ENCODE measurements at regions not wholly inside any gene's neighbourhood (a gene's known extent, or its start where the extent isn't known, plus 50 kb on each side); places are given as distances from the start of the nearest gene placed in this dataset.

DNA sequence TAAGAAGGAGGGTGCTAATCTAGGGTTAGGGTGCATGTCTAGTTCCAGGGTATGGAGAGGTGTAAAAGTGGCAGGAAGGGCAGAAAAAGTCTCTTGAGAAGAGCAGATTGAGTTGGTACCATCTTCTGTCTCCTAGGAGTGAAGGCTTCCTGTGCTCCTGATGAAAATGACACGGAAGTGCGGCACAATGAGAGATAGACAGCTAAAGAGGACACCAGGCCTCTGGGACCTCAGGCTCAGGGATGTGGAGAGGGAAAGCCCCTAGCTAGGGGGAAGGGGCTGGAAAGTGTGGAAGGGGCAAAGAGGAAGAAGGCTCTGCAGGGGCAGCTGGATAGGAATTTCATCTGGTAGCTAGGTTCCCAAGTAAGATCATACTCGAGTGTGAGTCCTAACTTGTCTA is 498.3 kb upstream of the EEF2KMT start:
- DNase-seq (ENCODE audit: low spot score), result no peak

DNA sequence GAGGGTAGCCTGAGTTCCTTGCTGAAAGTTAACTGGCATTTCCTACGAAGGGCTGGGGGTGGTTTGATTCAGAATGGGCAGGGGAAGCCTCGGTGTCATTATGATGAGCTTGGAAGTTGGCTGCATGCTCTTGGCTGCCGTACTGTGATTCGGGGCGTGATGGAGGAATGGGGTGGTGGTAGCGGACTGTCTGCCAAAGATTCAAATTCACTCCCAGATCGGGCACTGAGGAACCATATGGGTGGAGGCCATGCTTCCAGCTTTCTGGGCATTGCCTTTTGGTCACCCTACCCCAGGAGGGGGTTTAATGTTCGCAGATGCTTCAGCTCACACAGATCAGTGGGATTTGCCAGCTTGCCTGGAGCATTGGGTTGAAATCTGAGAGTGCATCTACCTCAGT is 492.8 kb upstream of the EEF2KMT start:
- DNase-seq (ENCODE audit: low spot score), result no peak

DNA sequence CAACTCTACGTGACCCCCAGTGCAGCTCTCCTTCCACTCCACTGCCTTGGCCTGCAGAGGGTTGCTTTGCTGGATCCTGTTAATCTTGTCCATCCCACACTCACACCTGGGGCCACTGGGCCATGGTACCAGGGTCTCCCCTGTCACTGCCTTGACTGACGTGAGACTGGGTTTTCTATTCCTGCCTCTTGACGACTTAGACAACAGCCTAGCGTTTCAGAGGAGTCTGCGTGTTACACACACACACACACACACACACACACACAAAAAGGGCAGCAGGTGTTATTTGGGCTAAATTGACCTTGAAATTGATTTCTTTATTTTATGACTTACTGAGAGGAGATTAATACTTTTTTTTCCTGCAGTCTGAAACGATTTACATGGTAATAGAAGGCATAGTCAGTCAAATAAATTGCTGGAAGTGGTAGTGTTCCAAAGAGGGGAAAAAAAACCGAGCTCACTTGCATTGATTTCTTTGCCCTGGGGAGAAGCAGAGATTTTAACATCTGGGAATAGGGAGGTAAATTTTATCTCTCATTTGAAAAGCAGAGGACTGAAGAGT is 492.3 kb upstream of the EEF2KMT start:
- no peak for DNase-seq (ENCODE audit: low spot score)

DNA sequence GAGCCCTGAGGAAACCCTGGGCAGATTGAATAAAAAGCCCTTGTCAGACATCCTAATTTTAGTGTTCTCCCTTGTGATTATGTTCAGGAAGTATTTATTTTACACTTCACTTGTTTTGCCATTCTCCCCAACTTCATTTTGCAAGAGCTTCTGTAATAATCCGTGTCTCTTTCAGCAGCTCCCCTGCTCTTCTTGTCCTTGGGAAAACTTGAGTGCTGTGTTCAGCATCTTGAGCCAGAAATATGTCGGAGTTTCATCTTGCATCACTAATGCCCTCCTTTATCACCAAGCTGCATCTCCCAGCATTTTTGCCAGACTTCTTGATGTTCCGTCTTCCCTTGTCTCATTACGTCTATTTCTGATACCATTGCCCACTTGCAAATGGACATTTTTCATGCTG is 486.5 kb upstream of the EEF2KMT start:
- DNase-seq (ENCODE audit: low spot score), result no peak

DNA sequence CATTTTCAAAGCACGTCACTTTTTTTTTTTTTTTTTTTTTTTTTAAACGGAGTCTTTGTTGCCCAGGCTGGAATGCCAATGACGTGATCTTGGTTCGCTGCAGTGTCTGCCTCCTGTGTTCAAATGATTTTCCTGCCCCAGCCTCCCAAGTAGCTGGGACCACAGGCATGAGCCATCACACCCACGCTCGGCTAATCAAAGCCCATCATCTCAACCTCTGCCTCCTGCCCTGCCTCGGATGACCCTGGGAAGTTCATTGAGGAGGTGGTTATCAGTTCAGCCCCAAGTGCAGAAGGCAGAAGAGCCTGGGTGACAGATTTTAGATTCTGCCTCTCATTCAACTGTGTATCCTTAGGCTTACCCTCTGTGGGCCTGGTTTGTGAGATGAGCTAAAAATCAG is 484.9 kb upstream of the EEF2KMT start:
- DNase-seq (ENCODE audit: low spot score), result no peak

DNA sequence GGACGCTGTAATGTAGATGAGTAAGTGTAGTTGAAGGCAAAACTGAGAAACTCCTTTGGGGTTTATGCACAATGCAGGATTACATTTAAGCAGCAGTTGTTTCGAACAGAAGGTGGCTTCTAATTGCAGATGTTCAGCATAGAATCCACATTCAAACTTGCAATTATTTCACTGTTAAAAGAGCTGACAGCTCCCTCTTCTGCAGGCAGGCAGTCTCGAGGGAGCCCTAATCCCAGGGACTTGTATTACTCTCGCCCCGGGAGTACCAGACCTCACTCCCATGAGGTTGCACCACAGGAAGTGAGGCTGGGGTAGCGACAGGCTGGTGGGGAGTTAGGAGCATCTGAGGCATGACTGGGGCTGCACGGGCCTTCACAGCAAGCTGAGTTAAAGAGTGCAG is 484.3 kb upstream of the EEF2KMT start:
- no peak for DNase-seq (ENCODE audit: low spot score)

DNA sequence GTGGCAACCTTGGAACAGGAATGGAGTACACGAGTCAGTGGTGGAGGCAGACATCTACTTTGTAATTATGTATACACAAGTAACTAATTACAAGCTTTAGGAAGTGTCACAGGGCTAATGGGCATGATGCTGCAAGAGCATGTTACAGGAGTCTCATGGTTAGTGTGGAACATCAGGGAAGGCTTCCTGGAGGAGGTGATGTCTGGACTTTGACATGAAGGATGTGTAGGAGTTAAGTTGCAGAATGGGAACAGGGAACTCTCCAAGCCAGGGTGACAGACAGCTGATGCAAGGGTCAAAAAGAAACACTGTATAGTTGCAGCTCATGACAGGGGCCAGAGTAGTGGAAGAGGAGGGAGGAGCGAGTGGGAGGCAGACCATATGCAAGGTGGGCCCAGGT is 483.8 kb upstream of the EEF2KMT start:
- no peak for DNase-seq (ENCODE audit: low spot score)

DNA sequence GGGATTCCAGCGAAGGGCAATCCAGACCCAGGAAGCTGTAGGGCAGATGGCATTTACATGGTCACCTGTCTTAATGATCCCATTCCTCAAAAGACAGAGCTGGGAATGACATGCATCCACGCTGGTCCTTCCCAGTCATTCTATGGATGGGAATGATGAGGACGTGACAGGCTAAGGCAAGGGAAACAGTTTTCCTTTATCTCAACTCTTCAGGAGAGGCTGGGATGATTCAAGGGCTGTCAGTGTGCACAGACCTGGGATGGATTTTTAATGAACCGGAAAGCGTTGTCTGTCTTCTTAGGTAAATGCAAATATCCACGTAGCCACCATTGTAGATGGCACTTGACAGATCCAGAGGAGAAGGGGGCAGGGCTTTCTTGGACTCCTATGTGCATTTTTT is 483.2 kb upstream of the EEF2KMT start:
- DNase-seq (ENCODE audit: low spot score), result no peak

DNA sequence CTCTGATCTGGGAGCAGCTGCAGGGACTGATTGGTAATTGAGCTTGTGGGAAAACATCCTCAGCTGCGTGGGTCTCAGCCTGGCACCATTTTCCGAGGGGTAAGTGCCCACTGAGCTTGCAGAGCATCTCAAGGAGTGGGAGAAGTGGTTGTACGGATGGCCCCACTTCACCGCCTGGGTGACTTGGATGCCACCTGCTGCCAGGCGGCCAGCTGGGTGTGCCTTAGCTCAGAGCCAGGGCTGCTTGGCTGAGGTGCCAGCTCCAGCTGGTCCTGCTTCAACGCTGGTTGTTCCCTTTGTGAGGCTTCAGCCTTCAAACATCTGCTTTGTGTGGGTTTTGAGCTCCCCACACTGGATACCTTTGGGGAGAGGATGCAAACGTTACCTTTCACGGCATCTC is 482.7 kb upstream of the EEF2KMT start:
- no peak for DNase-seq (ENCODE audit: low spot score)

DNA sequence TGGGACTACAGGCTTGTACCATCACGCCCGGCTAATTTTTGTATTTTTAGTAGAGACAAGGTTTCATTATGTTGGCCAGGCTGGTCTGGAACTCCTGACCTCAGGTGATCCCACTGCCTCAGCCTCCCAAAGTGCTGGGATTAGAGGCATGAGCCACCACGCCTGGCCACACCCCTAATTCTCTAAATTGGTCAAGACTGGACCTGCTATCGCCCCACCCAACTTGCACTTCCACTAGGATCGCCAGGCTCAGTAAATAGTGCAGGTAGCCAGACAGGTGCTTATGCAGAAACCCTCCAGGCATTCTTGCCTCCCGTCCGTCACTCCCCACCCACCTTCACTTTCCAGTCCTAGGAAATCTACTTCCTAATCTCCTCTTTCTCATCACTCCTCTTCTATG is 481.4 kb upstream of the EEF2KMT start:
- DNase-seq (ENCODE audit: low spot score), result no peak

DNA sequence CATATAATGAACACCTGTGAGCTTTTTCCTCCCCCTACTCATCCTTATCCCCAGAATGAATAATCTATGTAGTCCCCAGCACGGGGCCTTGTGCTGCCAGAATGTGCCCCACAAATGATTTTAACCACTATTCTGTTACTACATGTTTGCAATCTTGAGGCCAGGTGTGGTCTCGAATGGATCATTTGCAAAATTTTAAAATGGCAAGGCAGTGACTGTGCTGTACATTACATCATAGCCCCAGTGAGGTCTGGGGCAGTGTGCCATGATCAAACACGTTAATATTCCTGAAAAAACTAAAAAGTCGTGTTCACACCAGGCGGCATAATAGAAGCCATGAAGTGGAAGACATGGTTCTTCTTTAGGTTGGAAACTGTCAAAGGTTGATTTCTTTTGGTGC is 479.9 kb upstream of the EEF2KMT start:
- DNase-seq (ENCODE audit: low spot score), result no peak

DNA sequence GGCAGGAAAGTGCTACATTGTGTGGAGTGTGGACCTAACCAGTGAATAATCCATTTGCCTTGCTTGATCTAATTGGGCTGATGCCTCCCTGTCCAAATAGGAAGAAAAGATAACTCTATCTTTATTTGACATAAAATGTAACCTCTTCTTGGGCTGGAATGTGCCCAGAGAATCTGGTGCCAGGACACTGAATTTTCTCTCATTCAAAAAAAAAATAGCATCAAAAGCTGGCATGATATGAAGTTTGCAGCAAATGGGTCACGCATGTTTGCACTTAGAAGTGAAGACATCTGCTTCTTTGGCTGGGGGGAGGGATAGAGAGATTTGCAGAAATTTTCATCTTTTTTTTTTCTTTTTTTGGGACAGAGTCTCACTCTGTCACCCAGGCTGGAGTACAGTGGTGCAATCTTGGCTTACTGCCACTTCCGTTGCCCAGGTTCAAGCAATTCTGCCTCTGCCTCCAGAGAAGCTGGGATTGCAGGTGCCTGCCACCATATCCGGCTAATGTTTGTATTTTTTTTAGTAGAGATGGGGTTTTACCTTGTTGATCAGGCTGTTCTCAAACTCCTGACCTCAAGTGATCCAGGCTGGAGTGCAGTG is 478.2 kb upstream of the EEF2KMT start:
- no peak for DNase-seq (ENCODE audit: low spot score)

DNA sequence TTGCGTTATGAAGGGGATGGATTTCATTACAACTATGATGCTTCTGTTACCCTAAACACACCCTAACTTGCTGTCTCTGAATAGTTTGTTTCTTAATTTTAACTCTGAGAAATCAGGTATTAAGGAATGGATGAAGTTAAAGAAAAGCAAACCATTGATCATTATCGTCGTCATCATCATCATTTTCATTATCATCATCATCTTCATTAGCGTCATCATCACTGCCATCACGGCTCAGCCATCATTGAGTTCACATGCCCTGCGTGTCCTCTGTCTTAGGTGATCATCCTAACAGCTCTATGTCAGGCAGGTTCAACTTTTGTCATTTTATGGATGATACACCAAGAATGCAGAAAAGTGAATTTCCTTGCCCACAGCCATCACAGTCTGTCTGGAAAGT is 477.5 kb upstream of the EEF2KMT start:
- DNase-seq (ENCODE audit: low spot score), result no peak

DNA sequence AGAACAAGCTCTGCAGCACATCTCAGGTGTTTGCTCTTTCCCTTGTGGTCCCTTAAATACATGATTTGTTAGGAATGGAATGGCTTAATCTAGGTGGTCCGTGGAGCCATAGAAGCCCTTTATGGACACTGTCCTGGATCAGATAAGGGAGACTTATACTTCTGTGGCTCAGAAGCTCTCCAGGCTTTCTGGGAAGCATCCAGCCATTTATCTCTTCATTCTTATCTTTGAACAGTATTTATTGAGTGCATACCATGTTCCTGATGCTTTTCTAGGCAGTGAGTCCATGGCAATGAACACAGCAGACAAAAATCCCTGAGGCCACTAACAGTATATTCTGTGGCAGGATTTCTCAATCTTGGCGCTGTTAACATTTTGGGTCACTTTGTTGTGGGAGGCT is 474.5 kb upstream of the EEF2KMT start:
- no peak for DNase-seq (ENCODE audit: low spot score)

DNA sequence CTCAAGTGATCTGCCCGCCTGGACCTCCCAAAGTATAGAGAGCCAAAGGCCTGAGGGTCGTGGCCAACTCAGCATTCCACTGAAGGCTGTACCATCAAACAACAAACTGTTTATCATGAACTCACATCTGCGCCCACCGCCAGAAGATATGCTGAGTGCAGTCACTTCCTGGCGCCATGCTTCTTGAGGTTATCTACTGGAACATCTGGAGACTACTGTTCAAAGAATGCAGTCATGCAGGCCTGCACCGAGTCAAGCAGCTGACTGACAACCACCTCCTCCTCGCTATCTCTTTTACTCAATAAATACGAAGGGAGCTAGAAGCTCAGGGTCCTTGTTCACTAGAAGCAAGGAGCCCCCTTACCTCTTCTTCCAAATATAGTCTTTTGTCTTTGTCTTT is 473.9 kb upstream of the EEF2KMT start:
- DNase-seq (ENCODE audit: low spot score), result no peak

DNA sequence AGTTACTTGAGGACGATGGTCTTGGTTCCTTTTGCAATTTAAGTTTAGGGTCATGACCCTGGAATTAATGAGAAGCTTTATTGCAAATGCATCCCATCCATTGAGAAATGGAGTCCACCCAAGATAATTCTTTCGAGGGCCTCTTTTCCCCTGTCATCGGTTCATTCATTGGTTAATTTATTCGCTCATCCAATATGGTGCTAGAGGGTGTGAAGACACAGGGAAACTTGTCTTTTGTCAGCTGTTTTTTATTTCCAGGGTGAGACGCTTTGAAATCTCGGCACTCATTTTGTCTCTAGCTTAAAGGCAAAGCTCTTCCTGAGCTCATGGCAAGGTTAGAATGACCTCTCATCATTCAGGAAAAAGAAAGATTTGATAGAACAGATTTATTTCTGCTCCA is 464.2 kb upstream of the EEF2KMT start:
- DNase-seq (ENCODE audit: low spot score), result no peak

DNA sequence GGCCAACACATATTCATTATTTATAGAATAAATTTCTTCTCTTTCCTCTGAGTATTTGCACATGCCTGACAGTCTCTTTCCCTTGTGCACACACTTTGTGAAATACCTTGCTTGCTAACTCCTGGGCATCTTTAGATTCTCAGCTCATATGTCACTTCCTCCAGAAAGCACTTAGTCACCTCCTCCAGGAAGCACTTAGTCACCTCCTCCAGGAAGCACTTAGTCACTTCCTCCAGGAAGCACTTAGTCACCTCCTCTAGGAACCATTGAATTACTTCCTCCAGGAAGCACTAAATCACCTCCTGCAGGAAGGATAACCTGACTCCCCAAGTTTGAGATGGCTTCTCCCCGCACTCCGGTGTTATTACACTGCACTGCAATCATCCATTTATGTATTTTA is 462.5 kb upstream of the EEF2KMT start:
- DNase-seq (ENCODE audit: low spot score), result no peak

DNA sequence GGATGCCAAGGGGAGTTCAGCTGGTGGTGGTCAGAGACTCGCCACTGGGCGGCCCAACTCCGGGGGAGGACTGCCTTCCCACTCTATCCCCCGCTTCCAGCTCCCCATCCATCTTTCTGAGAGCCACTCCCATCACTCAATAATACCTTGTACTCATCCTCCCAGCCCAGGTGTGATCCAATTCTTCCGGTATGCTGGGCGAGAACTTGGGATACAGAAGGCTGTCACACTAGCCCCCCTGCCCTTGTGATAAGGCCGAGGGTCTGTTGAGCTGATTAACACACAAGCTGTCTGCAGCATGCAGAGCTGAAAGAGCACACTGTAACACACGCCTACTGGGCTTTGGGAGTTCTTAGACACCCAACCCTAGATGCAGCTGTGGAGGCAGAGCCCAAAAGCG is 460.4 kb upstream of the EEF2KMT start:
- DNase-seq (ENCODE audit: low spot score), result no peak

DNA sequence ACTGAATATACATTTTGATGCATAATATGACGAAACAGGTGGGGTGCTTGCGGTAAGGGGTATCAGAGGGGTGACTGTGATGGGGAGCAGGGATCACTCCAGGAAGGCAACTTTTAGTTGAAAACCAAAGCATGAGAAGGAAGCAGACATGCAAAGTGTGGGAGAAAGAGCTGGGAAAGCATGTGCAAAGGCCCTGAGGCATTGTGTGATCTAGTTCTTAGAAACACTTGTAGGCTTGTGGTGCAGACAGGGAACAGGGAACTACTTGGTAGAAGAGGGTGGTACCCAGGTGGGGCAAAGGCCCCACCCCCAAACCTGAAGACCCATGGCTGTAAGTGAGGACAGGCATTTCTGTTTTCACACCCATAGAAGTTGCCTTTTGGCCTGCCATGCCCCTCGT is 459.9 kb upstream of the EEF2KMT start:
- no peak for DNase-seq (ENCODE audit: low spot score)

DNA sequence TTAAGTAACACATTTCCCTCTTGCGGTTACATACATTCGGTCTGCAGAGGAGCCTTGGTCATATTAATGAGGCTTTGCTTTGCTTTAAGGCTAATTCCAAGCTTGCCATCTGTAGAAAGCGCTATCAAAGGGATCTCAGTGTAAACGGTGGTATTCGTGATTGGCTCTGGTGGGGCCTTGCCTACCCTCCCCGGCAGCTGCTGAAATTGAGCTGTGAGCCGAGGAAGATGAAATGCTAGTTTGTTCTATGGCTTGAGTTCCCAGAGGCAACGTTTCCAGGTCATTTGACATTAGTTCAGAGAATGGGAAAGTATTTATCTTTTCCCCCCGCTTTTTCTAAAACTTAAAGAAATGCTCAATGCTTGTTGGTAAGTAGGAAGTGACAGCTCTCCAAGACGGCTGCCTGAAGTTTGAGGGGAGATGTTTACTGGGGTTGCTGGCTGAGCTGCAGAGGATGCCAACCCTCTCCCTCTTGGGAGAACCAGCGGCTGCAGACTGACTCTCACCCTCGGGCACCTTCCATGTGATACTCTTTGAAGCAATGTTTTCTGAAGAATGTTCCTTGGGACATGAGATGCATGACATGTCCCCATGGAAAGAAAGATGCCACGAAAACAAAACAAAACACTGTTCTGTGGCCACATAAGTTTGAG is 458.7 kb upstream of the EEF2KMT start:
- DNase-seq (ENCODE audit: low spot score), result no peak

DNA sequence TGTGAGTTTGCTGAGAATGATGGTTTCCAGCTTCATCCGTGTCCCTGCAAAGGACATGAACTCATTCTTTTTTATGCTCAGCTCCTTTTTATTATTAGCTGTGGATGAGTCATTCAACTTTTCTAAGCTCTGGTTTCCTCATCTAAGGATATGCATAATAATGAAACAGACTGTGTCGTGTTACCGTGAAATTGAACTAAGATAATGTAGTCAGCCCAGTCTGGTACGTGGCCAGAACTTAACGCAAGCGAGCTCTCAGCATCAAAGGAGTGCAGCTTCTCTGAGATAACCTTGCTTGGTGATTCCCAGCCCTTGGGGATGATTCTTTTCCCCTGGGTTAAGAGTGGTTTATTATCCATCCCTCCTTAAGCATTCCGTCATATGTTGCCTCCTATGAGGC is 454.3 kb upstream of the EEF2KMT start:
- DNase-seq (ENCODE audit: low spot score), result no peak

DNA sequence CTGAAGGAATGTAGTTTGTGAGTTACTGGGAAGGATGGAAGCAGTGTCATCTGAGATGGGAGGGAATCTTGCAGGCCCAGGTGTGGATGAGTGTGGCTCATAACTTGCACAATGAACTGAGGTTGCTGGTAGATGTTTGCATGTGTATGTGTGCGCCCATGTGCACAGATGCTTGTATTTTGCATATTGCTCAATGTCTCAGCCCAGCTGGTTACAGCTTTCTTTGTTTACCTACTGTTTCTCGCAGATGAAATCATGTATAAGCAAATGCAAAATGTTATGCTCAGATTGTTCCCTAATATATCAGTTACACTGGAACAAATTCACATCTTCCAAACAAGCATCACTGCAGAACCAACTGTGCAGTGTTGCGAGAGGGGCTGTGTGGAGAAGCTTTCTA is 452.2 kb upstream of the EEF2KMT start:
- DNase-seq (ENCODE audit: low spot score), result no peak

DNA sequence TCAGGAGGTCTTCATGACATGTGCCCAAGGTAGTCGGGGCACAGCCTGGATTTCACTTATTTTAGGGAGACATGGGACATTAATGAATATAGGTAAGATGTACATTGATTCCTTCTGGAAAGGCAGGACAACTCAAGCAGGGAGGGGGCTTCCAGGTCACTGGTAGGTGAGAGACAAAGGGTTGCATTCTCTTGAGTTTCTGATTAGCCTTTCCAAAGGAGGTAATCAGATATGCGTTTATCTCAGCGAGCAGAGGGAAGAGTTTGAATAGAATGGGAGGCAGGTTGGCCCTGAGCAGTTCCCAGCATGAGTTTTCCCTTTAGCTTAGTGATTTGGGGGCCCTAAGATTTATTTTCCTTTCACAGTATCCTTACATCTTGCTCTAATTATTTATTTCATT is 443.8 kb upstream of the EEF2KMT start:
- DNase-seq (ENCODE audit: low spot score), result no peak

DNA sequence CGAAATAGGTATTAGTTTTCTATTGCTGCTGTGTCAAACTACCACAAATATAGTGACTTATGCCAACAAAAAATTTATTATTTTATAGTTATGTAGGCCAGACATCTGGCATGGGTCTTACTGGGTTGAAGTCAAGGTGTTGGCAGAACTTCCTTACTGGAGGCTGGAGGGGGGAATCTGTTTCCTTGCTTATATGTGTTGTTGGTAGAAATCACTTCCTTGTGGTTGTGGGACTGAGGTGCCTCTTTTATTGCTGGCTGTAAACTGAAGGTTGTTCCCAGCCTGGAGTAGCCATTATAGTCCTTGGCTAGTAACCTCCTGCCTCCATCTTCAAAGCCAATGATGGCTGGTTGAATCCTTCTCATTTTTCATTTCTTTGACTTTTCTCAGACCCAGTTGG is 439.8 kb upstream of the EEF2KMT start:
- no peak for DNase-seq (ENCODE audit: low spot score)

All from left forelimb (tissue), 1 donor.